ENCODE measurements at regions not wholly inside any gene's neighbourhood (a gene's known extent, or its start where the extent isn't known, plus 50 kb on each side); places are given as distances from the start of the nearest gene placed in this dataset.

- H3K4me3 Mint-ChIP-seq (ENCODE audit: low read depth, unreplicated experiment) = no peak overlapping the region
- intact Hi-C loops (cut with micrococcal nuclease; ENCODE audit: unreplicated experiment) = no loop called here
- no peaks in the 10 kb centered on the region for H3K4me1 Mint-ChIP-seq (ENCODE audit: low read depth, unreplicated experiment)
- no peak for TF ChIP-seq CTCF (IDR thresholded peaks at IDR 0.05; ENCODE audit: unreplicated experiment)
- CTCF ChIA-PET = no interaction called here
- no peaks in the 10 kb centered on the region for H3K9me3 Mint-ChIP-seq (ENCODE audit: low read depth, unreplicated experiment)
- BruUV-seq (replicated peaks) = no TSS peak
- no peak overlapping the region for H3K27ac Mint-ChIP-seq (ENCODE audit: unreplicated experiment)
- no peak for DNase-seq
- no peaks in the 10 kb centered on the region for H3K36me3 Mint-ChIP-seq (ENCODE audit: insufficient read depth, unreplicated experiment)
- no peaks in the 10 kb centered on the region for H3K27me3 Mint-ChIP-seq (ENCODE audit: unreplicated experiment)
Observed at GRCh38 chr5:74480201-74480600, 160.3 kb downstream of the ENC1 start.

- Mint-ChIP-seq H3K4me3 (ENCODE audit: low read depth, unreplicated experiment) (no peak overlapping the region), H3K36me3 (ENCODE audit: insufficient read depth, unreplicated experiment) (no peaks in the 10 kb centered on the region), H3K4me1 (ENCODE audit: low read depth, unreplicated experiment) (no peaks in the 10 kb centered on the region), H3K27ac (ENCODE audit: unreplicated experiment) (no peak overlapping the region), H3K27me3 (ENCODE audit: unreplicated experiment) (no peaks in the 10 kb centered on the region), H3K9me3 (ENCODE audit: low read depth, unreplicated experiment) (no peaks in the 10 kb centered on the region)
- CTCF ChIA-PET = interaction anchor here (0.7 kb wide), 1 partner anchor 59 kb away, joined by 4 read pairs; no protein-coding TSS in a partner anchor
- no peak for TF ChIP-seq CTCF (IDR thresholded peaks at IDR 0.05; ENCODE audit: unreplicated experiment)
- no peak for DNase-seq
- BruUV-seq (replicated peaks) = no TSS peak
- intact Hi-C loops (cut with micrococcal nuclease; ENCODE audit: unreplicated experiment) = no loop called here
Observed at GRCh38 chr5:74478328-74478727, 162.2 kb downstream of the ENC1 start.

GRCh38 chr5:74477761-74478160, 162.8 kb downstream of the ENC1 start:
- no peak for TF ChIP-seq CTCF (IDR thresholded peaks at IDR 0.05; ENCODE audit: unreplicated experiment)
- no peaks in the 10 kb centered on the region for H3K4me1 Mint-ChIP-seq (ENCODE audit: low read depth, unreplicated experiment)
- DNase-seq = no peak
- no peaks in the 10 kb centered on the region for H3K36me3 Mint-ChIP-seq (ENCODE audit: insufficient read depth, unreplicated experiment)
- H3K4me3 Mint-ChIP-seq (ENCODE audit: low read depth, unreplicated experiment) = no peak overlapping the region
- H3K9me3 Mint-ChIP-seq (ENCODE audit: low read depth, unreplicated experiment) = no peaks in the 10 kb centered on the region
- no peaks in the 10 kb centered on the region for H3K27me3 Mint-ChIP-seq (ENCODE audit: unreplicated experiment)
- BruUV-seq (replicated peaks) = no TSS peak
- intact Hi-C loops (cut with micrococcal nuclease; ENCODE audit: unreplicated experiment) = no loop called here
- no peak overlapping the region for H3K27ac Mint-ChIP-seq (ENCODE audit: unreplicated experiment)
- CTCF ChIA-PET = no interaction called here

GRCh38 chr5:74476819-74477453, 163.6 kb downstream of the ENC1 start:
- intact Hi-C loops (cut with micrococcal nuclease; ENCODE audit: unreplicated experiment) = no loop called here
- no peak for TF ChIP-seq CTCF (IDR thresholded peaks at IDR 0.05; ENCODE audit: unreplicated experiment)
- no peak for DNase-seq
- no TSS peak for BruUV-seq (replicated peaks)
- CTCF ChIA-PET = no interaction called here
- Mint-ChIP-seq H3K27me3 (ENCODE audit: unreplicated experiment) (no peaks in the 10 kb centered on the region), H3K27ac (ENCODE audit: unreplicated experiment) (no peak overlapping the region), H3K4me3 (ENCODE audit: low read depth, unreplicated experiment) (no peak overlapping the region), H3K4me1 (ENCODE audit: low read depth, unreplicated experiment) (no peaks in the 10 kb centered on the region), H3K36me3 (ENCODE audit: insufficient read depth, unreplicated experiment) (no peaks in the 10 kb centered on the region), H3K9me3 (ENCODE audit: low read depth, unreplicated experiment) (no peaks in the 10 kb centered on the region)

Data from Calu3 (cell line).